ENCODE measurements at regions not wholly inside any gene's neighbourhood (a gene's known extent, or its start where the extent isn't known, plus 50 kb on each side); places are given as distances from the start of the nearest gene placed in this dataset.

GRCh38 chr18:60040971-60041370, 141.2 kb downstream of the PMAIP1 start (continued):
- TF ChIP-seq PBX3 (IDR thresholded peaks at IDR 0.05) (no peak), TEAD4 (IDR thresholded peaks at IDR 0.05; ENCODE audit: borderline replicate concordance, insufficient read depth) (no peak), EP300 (IDR thresholded peaks at IDR 0.05; ENCODE audit: borderline replicate concordance in 1 of 2, low read depth in 1 of 2, low read length in 1 of 2) (no peak)

DNA sequence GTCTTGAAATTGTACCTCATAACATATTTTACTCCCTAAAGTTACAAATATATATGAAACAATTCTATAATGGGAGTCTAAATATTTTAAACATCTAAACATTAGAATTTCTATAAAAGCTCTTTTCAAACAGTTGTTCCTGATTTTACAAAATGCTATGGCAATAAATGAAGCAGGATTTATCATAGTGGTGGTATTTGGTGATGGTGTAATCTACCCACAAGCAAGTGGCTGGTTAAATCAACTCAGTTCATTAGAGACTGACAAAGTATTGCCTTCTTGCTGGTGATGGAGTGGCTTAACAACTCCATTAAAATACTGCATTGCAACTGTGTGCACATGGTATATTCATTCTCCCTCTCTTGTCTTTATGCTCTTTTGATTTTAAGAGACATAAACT, 138.9 kb downstream of the PMAIP1 start:
- H3K9me2 ChIP-seq, result no peaks in the 10 kb centered on the region
- H4K20me1 ChIP-seq (ENCODE audit: insufficient read depth), result no peaks in the 10 kb centered on the region
- DNase-seq, result no peak
- ChIA-PET CTCF (no interaction called here), POLR2A (no interaction called here)
- no peaks in the 10 kb centered on the region for H3K27me3 ChIP-seq (ENCODE audit: insufficient read depth)
- TF ChIP-seq RCOR1 (IDR thresholded peaks at IDR 0.05; ENCODE audit: low read length) (no peak), FOXM1 (IDR thresholded peaks at IDR 0.05; ENCODE audit: low read depth) (no peak), EZH2phosphoT487 (IDR thresholded peaks at IDR 0.05; ENCODE audit: borderline replicate concordance, low read depth) (no peak), RAD21 (IDR thresholded peaks at IDR 0.05; ENCODE audit: low read length) (no peak), EP300 (IDR thresholded peaks at IDR 0.05; ENCODE audit: borderline replicate concordance in 1 of 2, low read depth in 1 of 2, low read length in 1 of 2) (no peak), PBX3 (IDR thresholded peaks at IDR 0.05) (no peak), CTCF (IDR thresholded peaks at IDR 0.05) (no peak), NFIC (IDR thresholded peaks at IDR 0.05; ENCODE audit: borderline replicate concordance) (no peak), ZBTB33 (IDR thresholded peaks at IDR 0.05; ENCODE audit: borderline replicate concordance, low read depth) (no peak), GATA2 (CRISPR knock-in tag; IDR thresholded peaks at IDR 0.05) (no peak), TEAD4 (IDR thresholded peaks at IDR 0.05; ENCODE audit: borderline replicate concordance, insufficient read depth) (no peak), MXI1 (IDR thresholded peaks at IDR 0.05; ENCODE audit: low read depth, low read length) (no peak), POLR2AphosphoS5 (IDR thresholded peaks at IDR 0.05; ENCODE audit: low read depth, low read length) (no peak), YY1 (IDR thresholded peaks at IDR 0.05; ENCODE audit: low read depth) (no peak), RFX5 (IDR thresholded peaks at IDR 0.05; ENCODE audit: low read length) (no peak), TCF12 (IDR thresholded peaks at IDR 0.05) (no peak), MEF2A (IDR thresholded peaks at IDR 0.05; ENCODE audit: borderline replicate concordance, low read depth) (no peak), RXRA (IDR thresholded peaks at IDR 0.05; ENCODE audit: borderline replicate concordance, low read depth) (no peak)
- TF ChIP-seq, protein P1, sequence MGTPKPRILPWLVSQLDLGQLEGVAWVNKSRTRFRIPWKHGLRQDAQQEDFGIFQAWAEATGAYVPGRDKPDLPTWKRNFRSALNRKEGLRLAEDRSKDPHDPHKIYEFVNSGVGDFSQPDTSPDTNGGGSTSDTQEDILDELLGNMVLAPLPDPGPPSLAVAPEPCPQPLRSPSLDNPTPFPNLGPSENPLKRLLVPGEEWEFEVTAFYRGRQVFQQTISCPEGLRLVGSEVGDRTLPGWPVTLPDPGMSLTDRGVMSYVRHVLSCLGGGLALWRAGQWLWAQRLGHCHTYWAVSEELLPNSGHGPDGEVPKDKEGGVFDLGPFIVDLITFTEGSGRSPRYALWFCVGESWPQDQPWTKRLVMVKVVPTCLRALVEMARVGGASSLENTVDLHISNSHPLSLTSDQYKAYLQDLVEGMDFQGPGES (IDR thresholded peaks at IDR 0.05; ENCODE audit: low read depth, low read length), result no peak
- TF ChIP-seq, protein P2, sequence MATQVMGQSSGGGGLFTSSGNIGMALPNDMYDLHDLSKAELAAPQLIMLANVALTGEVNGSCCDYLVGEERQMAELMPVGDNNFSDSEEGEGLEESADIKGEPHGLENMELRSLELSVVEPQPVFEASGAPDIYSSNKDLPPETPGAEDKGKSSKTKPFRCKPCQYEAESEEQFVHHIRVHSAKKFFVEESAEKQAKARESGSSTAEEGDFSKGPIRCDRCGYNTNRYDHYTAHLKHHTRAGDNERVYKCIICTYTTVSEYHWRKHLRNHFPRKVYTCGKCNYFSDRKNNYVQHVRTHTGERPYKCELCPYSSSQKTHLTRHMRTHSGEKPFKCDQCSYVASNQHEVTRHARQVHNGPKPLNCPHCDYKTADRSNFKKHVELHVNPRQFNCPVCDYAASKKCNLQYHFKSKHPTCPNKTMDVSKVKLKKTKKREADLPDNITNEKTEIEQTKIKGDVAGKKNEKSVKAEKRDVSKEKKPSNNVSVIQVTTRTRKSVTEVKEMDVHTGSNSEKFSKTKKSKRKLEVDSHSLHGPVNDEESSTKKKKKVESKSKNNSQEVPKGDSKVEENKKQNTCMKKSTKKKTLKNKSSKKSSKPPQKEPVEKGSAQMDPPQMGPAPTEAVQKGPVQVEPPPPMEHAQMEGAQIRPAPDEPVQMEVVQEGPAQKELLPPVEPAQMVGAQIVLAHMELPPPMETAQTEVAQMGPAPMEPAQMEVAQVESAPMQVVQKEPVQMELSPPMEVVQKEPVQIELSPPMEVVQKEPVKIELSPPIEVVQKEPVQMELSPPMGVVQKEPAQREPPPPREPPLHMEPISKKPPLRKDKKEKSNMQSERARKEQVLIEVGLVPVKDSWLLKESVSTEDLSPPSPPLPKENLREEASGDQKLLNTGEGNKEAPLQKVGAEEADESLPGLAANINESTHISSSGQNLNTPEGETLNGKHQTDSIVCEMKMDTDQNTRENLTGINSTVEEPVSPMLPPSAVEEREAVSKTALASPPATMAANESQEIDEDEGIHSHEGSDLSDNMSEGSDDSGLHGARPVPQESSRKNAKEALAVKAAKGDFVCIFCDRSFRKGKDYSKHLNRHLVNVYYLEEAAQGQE (IDR thresholded peaks at IDR 0.05; ENCODE audit: low read depth, low read length), result no peak
- H3K36me3 ChIP-seq (replicated peaks in 1 of 2; ENCODE audit: control insufficient read depth in 1 of 2, insufficient read depth in 2 of 2, low read length in 1 of 2), result no peaks in the 10 kb centered on the region
- no peak overlapping the region for H3K27ac ChIP-seq (ENCODE audit: low read depth in 2 of 2, low read length in 1 of 2)
- peaks cover 6% of the 10 kb centered on the region for H3F3A ChIP-seq (replicated peaks; ENCODE audit: insufficient read depth)
- no peak overlapping the region for H2AFZ ChIP-seq (ENCODE audit: low read depth)
- no peaks in the 10 kb centered on the region for H3K79me2 ChIP-seq (ENCODE audit: insufficient read depth)
- peaks cover 0 to 4% of the 10 kb centered on the region in 2 experiments; a peak in 1 of 4 replicates for H3K4me1 ChIP-seq (ENCODE audit: control insufficient read depth in 1 of 2, insufficient read depth in 2 of 2, low read depth in 1 of 2, low read length in 1 of 2)
- no peak overlapping the region for H3K4me3 ChIP-seq (ENCODE audit: low read depth in 2 of 2, low read length in 1 of 2)
- H3K4me2 ChIP-seq, result no peak overlapping the region
- no peak overlapping the region for H3K9ac ChIP-seq
- no peaks in the 10 kb centered on the region for H3K9me3 ChIP-seq
